Colonic mucosa (tissue), 4 donors: ENCODE measurements at regions not wholly inside any gene's neighbourhood (a gene's known extent, or its start where the extent isn't known, plus 50 kb on each side); places are given as distances from the start of the nearest gene placed in this dataset.
"Not testable (repeated sequence)": the region's sequence is repeated elsewhere in the genome, so short reads cannot be mapped to it uniquely, and the experiment has no call there.

Experiments
- DNase-seq: peaks from one replicate; pipeline ENCODE4 v3.0.0-alpha.2; 2020
- H3K27ac ChIP-seq: fragments of 200-600 bp; one replicate; pipeline ENCODE4 v1.8.0; 2021
- H3K27me3 ChIP-seq: fragments of 200-600 bp; one replicate; pipeline ENCODE4 v1.8.0; 2021
- H3K36me3 ChIP-seq: fragments of 200-600 bp; one replicate; pipeline ENCODE4 v1.8.0; 2021
- H3K4me1 ChIP-seq: fragments of 200-600 bp; one replicate; pipeline ENCODE4 v1.8.0; 2021; ENCODE audit warnings: mild to moderate bottlenecking
- H3K4me3 ChIP-seq: fragments of 200-600 bp; one replicate; pipeline ENCODE4 v1.8.0; 2021
- H3K9ac ChIP-seq, 2 donors: one replicate each; pipeline ENCODE4 v1.7.0; 2013; ENCODE audit warnings: control low read depth in 2 of 2, low read depth in 2 of 2, low read length in 2 of 2
- H3K9me3 ChIP-seq: fragments of 200-600 bp; one replicate; pipeline ENCODE4 v1.8.0; 2021
- CTCF ChIP-seq: fragments of 200-600 bp; IDR thresholded peaks from one replicate; pipeline ENCODE4 v1.8.0; 2022; ENCODE audit warnings: antibody characterized with exemption, mild to moderate bottlenecking
- intact Hi-C: fragments of 100-400 bp; cut with DNase I; formaldehyde crosslinking; loops from one replicate; pipeline ENCODE4 v1.14.1; 2022
- donor health status: healthy.
- donor health status: DM: no; HTN: no; CAD: no.
- donor health status: DM: no; HTN: no; CAD: no.

GRCh38 chr2:209307161-209308001 is 116.5 kb upstream of the MAP2 start:
- intact Hi-C loops, result no loop called here

GRCh38 chr2:209308415-209308814 is 115.4 kb upstream of the MAP2 start:
- intact Hi-C loops, result no loop called here
- Histone ChIP-seq H3K9ac (no peak overlapping the region), H3K4me3 (no peak overlapping the region), H3K4me1 (no peaks in the 10 kb centered on the region), H3K36me3 (no peaks in the 10 kb centered on the region), H3K9me3 (no peaks in the 10 kb centered on the region), H3K27me3 (no peaks in the 10 kb centered on the region), H3K27ac (no peak overlapping the region)
- TF ChIP-seq CTCF, result no peak
- no peak for DNase-seq

More at GRCh38 chr2:209307161-209308001, 116.5 kb upstream of the MAP2 start:
- Histone ChIP-seq H3K36me3 (no peaks in the 10 kb centered on the region), H3K4me3 (no peak overlapping the region), H3K27me3 (no peaks in the 10 kb centered on the region), H3K9me3 (no peaks in the 10 kb centered on the region), H3K27ac (no peak overlapping the region), H3K4me1 (no peaks in the 10 kb centered on the region), H3K9ac (no peak overlapping the region)
- no peak for TF ChIP-seq CTCF
- DNase-seq, result no peak

GRCh38 chr2:209311948-209312347 is 111.9 kb upstream of the MAP2 start:
- intact Hi-C loops, result no loop called here
- no peaks in the 10 kb centered on the region for H3K36me3 ChIP-seq
- no peak overlapping the region for H3K4me3 ChIP-seq
- no peak for TF ChIP-seq CTCF
- H3K9me3 ChIP-seq, result no peaks in the 10 kb centered on the region
- H3K27ac ChIP-seq, result no peak overlapping the region
- no peaks in the 10 kb centered on the region for H3K4me1 ChIP-seq
- H3K9ac ChIP-seq, result no peak overlapping the region
- DNase-seq, result no peak
- H3K27me3 ChIP-seq, result no peaks in the 10 kb centered on the region

GRCh38 chr2:209312450-209312849 is 111.4 kb upstream of the MAP2 start:
- intact Hi-C loops, H3K27me3 ChIP-seq, H3K9ac ChIP-seq, DNase-seq, H3K9me3 ChIP-seq, H3K4me1 ChIP-seq, H3K36me3 ChIP-seq, H3K4me3 ChIP-seq, H3K27ac ChIP-seq: not testable (repeated sequence)

- intact Hi-C loops, result no loop called here
Measured at GRCh38 chr2:209314653-209315052, 109.2 kb upstream of the MAP2 start.

More at GRCh38 chr2:209314653-209315052, 109.2 kb upstream of the MAP2 start:
- H3K9me3 ChIP-seq, result no peaks in the 10 kb centered on the region
- no peak for DNase-seq
- H3K27ac ChIP-seq, result no peak overlapping the region
- no peaks in the 10 kb centered on the region for H3K36me3 ChIP-seq
- no peaks in the 10 kb centered on the region for H3K27me3 ChIP-seq
- no peak overlapping the region for H3K4me3 ChIP-seq
- no peaks in the 10 kb centered on the region for H3K4me1 ChIP-seq
- no peak for TF ChIP-seq CTCF
- no peak overlapping the region for H3K9ac ChIP-seq
